HG03521 (cell line): ENCODE measurements at regions not wholly inside any gene's neighbourhood (a gene's known extent, or its start where the extent isn't known, plus 50 kb on each side); places are given as distances from the start of the nearest gene placed in this dataset.
"Not testable (repeated sequence)": the region's sequence is repeated elsewhere in the genome, so short reads cannot be mapped to it uniquely, and the experiment has no call there.

ENCODE experiments used
- ATAC-seq: cut with Tn5 transposase; IDR thresholded peaks from one replicate; pipeline ENCODE4 v1.9.1; 2021; ENCODE audit warnings: mild to moderate bottlenecking, moderate library complexity; ENCODE audit not compliant: unreplicated experiment

DNA sequence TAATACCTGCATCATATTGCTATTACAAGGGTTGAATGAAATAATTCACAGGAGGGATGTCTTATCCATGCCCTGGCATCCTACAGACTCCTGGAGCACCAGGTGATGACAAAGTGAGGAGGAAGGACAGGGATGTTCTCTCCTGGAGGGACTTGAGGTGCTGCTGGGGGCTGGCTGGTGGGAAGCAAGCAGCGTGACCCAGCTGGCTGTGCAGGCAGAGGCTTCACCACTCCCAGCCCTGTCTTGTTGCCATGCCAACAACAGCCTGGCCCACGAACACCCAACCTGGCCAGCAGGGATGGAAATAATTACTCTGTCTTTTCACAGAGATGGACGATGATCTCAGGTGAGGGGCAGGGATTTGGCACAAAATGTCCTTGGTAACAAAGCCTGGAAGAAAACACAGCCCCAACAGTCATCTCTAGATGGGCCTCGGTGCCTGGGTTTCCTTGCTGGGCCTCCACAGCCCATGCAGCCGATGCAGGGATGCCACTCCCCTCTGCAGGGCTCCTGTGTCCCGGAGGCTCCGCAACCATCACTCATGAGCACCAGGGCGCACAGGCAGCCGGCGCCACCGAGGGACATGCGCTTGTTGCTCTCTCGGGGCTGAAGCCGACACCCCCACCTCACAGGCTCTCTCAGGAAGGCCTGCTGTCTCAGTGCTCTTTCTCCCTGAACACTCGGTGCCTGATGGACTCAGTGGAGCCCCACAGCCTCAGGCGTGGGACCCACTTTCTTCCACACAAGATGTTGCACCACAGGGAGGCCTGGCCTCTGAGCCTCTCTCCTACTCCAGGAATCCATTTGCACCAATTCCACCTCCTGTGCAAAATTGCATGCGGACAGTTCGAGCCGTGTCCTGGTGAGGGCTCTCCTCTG, 205.9 kb downstream of the LAT start:
- not testable (repeated sequence) for ATAC-seq

DNA sequence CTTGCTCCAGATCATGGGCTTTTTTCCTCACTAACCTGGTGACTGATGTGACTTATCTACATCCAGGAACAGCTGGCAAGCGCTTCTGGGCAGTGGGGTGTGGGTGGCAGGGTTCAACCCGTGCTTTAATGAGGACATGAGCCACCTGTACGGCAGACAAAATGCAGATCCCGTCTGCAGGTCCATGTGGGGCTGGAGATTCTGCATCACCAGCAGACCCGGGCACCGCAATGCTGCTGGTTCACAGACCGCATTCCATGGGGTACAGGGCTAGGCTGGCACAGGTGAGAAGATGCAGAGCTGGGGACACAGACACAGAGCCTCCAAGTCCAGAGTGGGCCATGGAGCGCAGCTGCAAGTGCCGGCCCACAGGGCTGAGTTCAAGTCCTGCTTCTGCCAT, 204.0 kb downstream of the LAT start:
- not testable (repeated sequence) for ATAC-seq

DNA sequence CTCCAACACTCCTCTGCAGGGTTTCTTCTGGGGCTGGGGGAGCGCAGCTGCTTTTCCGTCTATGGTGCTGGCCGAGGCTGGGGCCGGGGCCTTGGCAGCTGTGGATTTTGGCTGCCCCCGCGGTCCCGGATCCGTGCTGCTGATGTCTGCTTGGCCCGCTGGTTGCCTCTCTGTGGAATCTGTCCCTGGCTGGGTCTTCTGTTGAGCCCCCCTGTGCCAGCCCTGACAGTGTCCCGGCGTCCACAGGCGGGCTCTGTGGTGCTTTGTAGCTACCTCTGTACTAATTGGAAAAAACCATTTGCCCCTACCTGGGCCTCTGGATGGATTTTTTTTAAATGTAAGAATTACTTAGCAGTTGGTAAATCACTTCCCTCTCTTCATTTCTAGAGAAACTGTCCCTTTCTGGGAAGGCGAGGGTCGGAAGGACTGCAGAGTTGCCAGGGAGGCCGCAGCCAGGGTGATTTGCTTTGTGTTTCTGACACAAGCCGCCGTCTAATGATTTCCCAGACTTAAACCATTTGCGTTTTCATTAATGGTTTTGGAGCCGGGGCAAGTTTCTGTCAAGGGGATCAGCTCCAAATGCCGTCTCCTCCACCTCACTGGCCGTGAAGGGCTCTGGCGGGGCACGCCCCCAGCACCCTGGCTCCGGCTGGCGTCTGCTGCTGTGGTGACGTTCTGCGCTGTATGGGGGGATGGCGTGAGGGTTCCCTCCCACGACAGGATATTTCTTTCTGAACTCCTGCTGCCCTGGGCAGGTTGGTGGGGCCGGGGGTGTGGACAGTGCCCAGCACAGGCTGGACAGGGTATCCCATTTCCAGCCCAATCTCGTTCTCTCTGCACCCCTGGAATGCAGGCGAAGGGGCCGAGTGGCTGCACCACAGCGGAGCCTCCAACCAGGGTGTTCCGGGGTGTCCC, 201.7 kb downstream of the LAT start:
- not testable (repeated sequence) for ATAC-seq

DNA sequence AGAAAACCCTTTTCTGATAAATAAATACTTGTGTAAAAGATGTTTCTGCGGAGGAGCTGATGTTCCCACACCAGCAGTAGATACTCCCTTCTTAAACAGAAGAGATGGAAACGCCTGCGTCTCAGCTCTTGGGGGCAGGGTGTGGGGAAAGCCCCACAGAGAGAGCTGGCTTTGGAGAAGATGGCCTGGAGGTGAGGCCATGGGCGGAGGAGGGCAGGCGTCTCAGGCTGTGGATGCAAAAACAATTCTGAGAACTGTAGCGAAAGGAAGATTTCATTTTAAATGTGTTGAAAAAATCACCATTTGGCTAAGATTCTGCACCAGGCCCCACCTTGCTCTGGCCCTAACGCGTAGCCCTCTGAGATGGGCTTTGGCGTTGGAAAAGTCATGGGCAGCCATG, 201.0 kb downstream of the LAT start:
- ATAC-seq: not testable (repeated sequence)

DNA sequence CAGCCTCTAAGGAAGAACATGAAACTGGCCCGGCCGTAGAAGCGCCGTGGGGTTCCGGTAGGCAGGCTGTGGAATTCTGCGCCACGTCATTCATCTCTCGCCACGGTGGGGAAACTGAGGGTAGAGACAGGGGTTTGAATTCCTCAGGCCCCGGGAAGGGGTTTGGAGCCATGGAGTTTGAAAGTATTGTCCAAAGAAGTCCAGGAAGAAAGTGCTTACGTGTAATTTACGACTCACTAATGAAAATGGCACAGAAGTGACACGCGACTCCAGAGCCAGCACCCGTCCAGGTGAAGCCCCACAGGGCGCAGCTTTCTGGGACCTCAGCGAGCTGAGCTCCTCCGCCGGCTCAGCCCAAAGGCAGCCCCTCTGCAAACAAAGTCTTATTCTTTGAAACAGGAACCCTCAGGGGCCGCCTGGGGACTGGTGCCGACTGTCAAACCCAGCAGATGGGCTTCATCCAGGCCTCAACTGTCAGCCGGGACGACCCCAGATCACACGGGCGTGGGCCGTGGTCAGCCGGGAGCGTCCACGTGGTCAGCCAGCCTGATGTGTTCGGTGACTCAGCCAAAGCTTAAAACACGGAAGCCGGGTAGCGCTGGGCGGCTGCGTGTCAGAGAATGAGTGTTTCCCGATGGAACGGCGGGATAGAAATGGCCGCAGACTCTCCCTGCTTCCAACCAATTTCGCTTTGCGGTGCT, 200.0 kb downstream of the LAT start:
- ATAC-seq: not testable (repeated sequence)

DNA sequence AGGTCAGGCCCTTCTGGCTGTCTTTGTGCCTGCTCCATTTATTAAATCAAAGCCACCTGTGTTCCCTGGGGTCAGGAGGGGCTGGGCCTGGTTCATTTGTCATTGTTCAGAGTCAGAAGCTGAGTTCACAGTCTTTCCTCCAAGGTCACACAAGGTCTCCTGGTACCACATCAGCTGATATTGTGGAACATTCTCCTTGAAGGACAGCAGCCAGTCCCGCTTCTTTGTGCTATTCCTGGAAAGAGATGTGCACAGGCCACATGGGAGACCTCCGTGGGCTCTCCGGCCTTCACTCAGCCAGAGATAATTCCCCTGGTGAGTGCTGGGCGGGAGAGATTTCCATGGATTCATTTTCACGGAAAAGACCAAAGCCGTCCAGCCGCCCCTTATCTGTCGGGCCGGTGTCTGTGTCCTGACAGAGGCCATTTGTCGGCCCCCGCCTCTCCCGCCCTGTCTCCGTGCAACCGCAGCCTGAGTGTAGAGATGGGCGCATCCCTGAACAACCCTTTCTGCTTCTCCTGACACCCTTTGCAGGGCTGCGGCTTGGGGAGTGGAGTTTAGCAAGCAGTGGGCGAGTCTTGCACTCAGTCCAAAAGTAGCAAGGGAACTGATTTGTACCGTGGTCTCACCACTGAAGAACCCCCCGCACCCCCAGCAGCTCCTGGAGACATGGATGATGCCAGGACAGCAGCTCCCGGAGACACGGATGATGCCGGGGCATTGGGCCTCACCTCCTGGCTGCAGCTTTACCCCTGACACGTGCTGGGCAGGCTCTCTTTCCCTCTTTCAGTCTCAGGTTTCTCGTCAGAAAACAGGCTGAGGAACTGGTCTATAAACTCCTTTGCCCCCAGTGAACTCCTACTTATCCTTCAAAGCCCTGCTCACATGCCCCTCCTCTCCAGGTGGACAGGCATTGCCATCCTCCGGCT, 198.4 kb downstream of the LAT start:
- ATAC-seq: not testable (repeated sequence)

DNA sequence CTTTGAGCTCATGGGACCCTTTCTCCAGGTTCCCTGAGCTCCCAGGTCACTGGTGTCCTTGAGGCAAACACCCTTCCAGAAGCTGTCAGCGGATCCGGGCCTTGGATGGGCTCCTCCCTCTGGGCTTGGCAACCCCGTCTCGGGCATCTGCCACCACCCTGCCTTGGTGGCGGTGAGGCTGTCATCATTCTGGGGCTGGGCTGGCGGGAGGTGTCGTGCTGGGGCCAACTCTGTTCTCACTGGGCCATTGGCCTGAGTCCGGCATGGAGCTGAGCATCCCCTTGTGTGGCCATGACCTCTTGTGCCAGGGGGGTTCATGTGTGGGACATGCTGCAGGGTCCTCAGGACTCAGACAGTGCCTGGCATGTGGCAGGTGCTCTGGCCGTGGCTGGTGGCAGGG, 197.6 kb downstream of the LAT start:
- no peak for ATAC-seq

DNA sequence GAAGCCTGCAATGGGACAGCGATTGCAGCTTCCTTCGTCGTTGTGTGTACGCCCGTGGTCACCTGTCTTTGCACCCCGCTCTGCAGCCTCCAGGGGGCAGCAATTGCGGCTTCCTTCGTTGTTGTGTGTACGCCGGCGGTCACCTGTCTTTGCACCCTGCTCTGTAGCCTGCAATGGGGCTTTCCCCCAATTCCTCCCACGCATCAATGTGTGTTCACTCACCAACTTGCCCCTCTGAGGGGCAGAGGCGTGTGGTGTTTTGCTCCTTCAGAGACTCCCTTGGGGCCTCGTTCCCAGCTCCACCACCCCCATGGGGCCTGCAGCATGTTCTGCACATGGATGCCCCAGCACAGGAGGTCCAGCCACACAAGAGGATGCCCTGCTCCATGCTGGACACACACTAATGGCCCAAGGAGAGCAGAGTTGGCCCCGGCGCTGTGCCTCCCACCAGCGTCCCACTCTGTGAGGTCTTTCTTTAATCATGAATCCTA, 197.1 kb downstream of the LAT start:
- ATAC-seq: not testable (repeated sequence)

DNA sequence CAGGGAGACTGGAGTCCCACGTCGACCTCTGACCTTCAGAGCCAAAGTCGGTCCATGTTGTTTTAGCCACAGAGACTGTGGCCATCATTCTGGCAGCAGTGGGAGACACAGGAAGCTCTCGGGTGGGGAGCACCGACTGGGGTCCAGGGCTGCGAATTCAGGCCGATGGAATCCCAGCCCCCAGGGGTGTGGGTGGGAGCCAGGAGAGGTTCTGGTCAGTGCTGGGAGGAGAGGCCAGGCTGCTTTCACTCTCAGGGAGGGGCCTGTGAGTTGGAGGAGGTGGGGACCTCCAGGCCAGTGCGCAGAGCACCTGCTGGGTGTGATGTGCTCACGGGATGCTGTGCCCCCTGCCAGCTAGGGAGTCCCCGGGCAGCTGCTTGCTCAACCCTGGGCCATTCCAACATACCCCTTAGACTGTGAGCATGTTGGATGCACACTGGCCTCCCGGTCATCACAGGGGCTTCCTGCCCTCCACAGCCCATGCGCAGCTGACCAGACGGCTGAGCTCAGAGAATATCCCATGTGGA, 196.5 kb downstream of the LAT start:
- ATAC-seq: not testable (repeated sequence)

DNA sequence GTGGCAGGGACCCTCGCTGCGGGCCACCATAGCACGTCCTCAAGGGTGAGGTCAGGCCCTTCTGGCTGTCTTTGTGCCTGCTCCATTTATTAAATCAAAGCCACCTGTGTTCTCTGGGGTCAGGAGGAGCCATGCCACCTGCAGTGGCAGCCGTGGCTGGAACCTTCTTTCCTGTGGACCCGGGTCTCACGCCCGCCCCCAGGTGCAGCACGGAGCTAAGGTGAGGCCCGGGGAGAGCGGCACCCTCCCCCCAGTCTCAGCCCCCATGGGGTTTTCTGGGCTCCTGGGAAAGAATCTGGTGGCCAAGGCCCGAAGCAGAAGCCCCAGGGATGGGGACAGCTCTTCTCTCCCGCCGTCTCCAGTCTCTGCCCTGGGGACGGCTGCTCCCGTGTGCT, 195.4 kb downstream of the LAT start:
- not testable (repeated sequence) for ATAC-seq

DNA sequence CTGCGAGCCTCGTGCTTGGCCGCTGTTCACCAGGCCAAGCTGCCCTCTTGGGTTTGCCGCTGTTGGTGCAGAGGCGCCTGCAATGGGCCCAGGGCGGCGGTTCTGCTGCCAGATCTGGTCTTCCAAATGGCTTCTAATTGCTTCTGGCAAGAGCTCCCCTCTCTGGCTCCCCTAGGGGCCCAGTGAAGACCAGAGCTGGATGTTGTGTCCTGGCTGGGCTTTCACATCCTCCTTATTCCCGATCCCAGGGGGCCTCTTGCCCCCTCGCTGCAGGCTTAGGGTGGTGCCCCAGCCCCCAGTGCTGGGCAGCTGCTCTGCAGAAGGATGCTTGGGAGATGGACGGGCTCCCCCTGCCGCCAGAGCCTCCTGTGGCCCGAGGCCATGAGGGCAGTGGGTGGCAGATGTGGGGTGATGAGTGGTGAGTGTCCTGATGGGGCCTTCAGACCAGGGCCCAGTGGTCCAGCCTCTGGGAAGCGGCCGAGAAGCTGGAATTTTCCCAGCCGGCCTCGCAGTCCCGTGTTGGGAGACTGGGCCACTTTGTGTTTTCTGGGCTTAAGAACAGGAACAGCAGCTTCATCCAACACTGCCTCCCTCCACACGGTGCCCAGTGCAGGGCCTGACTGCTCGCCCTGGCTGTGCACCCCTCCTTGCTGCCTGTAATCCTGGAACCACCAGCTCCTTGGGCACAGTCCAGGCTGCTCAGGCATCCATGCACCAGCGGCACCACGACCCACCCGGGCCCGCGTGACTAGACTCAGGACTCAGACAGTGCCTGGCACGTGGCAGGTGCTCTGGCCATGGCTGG, 194.8 kb downstream of the LAT start:
- ATAC-seq: not testable (repeated sequence)

DNA sequence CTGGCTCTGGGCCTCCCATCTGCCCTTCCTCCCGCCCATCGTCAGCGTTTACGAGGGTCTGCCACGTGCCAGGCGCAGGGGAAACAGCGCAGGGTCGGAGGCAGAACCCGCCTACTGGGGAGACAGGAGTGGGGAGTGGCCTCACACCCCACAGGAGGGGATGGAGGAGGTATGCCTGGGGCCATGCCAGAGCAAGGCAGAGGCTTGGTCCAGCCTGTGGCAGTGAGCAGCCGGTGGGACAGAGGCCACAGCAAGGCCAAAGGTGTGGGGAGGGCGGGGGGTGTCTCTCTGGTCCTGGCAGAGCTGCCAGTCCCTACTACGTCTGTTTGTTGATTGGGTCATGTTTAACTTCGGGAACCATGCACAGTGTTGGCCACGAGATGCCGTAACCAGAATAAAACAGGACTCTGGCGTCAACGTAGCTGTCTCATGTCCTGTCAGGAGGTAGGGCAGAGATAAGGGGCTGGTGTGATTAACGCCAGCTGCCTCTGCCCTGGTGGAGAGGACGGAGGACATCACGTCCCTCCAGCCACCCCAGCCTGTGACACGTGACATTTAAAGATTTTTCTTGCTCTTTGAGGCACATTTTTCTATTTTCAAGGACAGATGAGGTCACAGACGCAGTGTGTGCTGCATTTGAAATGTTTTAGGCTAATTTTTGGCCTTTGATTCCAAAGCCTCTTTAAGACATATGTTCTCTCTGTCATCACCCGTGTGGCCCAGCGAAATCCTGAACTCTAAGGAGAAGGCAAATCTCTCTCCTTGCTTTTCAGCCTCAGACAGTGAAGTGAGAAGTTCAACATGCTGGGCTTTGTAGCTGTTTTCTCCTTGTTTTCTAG, 193.3 kb downstream of the LAT start:
- ATAC-seq: not testable (repeated sequence)

DNA sequence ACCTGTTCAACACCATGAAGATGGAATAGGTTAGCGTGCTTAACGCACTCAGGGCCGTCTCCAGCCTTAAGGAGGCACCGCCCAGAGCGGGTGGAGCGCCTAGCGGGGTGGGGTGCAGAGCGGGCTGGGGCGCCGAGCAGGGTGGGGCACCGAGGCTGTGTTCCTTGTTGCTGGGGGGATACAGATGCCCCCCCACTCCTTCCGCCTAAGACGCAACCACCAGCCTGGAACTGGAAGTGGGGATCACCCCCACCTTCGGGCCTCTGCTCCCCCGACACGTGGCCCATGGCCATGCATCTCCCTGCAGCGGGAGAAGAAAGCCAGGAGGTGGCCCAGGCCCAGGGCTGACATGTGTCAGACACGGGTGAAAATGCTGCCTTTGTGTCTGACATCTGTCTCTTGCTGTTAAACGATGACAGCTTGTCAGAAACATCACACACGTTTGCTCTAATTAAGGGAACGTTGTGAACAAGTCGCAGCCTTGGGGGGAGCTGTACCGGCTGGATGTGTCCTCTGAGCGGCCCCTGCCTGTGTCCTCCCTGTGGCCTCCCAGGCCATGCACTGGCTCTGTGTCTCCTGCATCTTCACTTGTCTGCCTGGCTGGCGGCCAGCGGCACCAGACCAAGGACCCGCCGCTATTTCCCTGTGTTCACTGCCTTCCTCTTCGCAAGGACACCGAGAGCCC, 192.5 kb downstream of the LAT start:
- not testable (repeated sequence) for ATAC-seq

DNA sequence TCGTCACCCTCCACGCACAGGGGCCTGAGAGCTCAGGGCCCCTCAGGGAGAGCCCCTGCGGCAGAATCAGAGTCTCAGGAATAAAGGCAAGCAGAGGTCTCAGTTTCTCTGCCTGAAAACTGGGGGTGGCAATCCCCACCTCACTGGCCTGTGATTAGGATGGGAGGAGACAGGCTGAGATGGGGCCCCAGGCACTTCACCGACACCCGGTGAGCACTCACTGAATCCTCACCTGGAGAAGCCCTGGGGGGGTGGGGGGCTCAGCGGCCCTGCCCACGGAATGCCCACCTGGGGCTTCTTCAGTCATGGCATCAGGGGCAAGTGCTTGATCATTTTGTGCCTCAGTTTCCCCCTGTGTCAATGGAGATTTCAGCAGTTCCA, 192.0 kb downstream of the LAT start:
- not testable (repeated sequence) for ATAC-seq

DNA sequence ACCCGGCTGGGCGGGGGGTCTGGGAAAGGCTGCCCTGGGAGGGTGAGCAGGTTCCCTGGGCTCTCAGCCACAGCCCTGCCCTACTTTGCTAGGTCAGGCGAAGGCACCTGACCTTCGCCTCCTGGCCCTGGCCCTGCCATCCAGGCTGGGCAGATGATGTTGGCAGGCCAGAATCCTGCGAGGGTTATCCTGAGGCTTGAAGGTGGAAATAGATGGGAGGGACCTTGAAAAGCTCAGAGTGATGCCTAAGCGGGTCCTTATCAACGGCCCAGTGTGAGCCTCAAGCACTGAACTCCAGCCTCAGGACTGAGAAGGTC, 191.3 kb downstream of the LAT start:
- ATAC-seq: not testable (repeated sequence)

DNA sequence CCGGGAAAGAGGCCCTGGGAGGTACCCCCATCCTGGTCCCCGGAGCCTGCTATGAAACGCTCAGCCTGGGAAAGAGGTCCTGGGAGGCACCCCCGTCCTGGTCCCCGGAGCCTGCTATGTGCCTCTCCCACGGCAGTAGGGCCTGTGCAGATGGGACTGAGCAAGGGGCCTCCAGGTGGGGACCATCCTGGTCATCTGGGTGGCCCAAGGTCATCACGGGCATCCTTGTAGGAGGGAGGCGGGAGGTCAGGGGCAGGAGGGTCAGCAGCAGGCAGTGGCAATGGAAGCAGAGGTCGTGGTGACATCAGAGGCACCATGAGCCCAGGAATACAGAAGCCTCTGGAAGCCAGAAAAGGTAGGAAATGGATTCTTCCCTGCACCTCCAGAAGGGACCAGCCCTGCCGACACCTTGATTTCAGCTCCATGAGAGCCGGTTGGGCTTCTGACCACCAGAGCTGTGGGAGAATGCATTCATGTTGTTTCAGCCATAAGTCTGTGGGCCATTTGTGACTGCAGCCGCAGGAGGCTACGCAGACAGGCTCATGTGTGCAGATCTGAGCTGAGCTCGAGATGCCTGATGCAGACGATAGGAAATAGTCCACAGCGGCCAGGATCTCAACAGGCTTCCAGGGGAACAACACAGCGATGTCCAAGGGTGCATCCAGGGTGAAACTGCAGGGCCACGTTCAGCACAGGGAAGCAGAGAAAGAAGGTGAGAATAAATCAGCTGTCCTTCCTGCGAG, 190.7 kb downstream of the LAT start:
- not testable (repeated sequence) for ATAC-seq
